LNCAP (cell line): ENCODE measurements at regions not wholly inside any gene's neighbourhood (a gene's known extent, or its start where the extent isn't known, plus 50 kb on each side); places are given as distances from the start of the nearest gene placed in this dataset.

Experiments
- TF ChIP-seq, protein P1 (sequence below): fragments of 450-650 bp; IDR thresholded peaks from 2 replicates; pipeline ENCODE4 v1.5.1; 2017; ENCODE audit warnings: mild to moderate bottlenecking

GRCh38 chr9:115374724-115375268 is 256.8 kb upstream of the TNC start:
- TF ChIP-seq, protein P1, sequence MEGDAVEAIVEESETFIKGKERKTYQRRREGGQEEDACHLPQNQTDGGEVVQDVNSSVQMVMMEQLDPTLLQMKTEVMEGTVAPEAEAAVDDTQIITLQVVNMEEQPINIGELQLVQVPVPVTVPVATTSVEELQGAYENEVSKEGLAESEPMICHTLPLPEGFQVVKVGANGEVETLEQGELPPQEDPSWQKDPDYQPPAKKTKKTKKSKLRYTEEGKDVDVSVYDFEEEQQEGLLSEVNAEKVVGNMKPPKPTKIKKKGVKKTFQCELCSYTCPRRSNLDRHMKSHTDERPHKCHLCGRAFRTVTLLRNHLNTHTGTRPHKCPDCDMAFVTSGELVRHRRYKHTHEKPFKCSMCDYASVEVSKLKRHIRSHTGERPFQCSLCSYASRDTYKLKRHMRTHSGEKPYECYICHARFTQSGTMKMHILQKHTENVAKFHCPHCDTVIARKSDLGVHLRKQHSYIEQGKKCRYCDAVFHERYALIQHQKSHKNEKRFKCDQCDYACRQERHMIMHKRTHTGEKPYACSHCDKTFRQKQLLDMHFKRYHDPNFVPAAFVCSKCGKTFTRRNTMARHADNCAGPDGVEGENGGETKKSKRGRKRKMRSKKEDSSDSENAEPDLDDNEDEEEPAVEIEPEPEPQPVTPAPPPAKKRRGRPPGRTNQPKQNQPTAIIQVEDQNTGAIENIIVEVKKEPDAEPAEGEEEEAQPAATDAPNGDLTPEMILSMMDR: no peak

DNA sequence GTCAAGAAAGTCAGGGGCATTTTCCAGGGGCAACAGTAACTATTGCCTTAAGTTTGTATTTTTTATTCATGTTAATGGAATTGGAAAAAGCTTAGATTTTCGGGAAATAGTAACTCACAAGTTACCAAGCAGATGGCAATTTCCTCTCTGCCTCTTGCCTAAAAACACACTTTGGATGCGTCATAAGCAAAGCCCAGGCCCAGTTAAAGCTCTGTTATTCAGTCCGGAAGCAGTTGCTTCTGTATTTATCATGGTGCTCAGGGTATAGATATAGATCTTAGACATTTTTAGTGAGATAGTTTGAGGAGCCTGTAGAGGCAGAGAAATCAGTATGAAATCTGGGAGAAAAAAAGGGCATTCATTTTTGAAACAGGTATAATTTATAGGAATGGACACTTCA is 260.3 kb upstream of the TNC start:
- TF ChIP-seq, protein P1: no peak

DNA sequence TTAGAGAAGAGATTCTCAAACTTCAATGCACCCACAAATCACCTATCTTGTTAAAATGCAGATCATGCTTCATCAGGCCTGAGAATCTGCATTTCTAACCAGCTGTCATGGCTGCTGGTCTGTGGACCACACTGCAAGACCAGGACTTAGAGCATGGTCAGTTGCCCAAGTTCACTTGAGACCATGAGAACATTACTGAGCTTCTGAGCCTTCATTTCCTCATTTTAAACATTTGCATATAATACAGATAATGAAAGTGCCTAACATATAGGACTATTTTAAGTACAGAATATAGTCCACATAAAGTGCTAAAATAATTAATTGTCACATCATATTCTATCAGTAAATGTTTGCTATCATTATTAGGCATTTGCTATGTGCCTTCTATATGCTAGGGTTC is 260.8 kb upstream of the TNC start:
- TF ChIP-seq, protein P1: no peak

GRCh38 chr9:115379719-115380118 is 261.8 kb upstream of the TNC start:
- TF ChIP-seq, protein P1: no peak

DNA sequence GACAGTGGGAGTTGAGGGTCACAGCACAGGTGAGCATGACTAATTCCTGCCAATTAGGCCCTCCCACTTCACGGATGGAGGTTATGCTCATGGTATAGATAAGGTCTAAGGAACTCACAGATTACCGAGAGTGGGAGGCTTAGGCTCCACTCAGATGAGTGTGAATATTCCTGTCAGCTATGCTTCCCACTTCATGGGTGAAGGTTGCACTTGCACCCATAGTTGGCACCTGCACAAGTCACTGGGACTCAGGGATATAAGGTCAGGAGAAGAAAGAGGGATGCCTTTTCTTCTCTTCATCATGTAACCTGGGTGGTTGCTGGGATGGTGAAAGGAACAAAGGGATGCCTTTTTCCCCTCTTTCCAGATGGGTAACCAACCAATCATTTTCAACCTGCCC is 264.9 kb upstream of the TNC start:
- TF ChIP-seq, protein P1: no peak

- TF ChIP-seq, protein P1: no peak
Measured at GRCh38 chr9:115385383-115386122, 267.6 kb upstream of the TNC start.

DNA sequence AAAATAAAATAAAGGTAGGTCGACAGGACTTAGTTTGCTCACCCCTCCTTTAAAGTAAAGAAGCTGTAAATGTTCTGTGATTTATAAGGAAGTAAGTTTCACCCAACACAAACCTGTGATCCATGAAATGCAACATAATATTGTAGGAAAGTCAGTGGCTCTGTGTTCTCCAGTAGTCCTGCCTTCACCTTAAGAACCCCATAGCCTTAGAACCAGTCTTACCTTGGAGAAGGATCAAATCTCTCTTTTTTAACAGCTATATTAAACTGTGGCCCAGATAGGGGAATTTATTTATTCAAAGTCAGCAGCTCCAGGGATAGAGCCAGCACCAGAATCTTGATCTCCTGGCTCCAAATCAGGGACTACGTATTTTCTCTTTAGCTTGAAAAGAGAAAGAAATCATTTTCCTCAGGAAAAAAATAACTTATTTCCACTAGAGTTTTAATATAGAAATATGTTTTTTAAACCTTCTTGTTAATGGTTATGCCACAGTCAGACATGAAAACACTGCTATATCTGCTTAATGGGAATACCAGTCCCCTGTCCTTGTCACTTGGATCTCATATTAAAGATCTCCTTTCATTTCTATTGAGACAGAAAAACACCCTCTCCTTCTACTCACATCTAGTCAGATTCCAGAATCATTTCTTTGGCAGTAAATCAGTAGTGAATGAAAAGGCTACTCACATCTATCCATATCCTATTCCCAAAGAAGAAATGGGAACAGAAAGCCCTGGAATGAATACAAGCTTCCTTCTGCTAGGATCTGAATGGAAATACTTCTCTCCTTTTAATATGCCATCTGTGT is 269.2 kb upstream of the TNC start:
- TF ChIP-seq, protein P1: no peak
